ENCODE measurements at regions not wholly inside any gene's neighbourhood (a gene's known extent, or its start where the extent isn't known, plus 50 kb on each side); places are given as distances from the start of the nearest gene placed in this dataset.

DNA sequence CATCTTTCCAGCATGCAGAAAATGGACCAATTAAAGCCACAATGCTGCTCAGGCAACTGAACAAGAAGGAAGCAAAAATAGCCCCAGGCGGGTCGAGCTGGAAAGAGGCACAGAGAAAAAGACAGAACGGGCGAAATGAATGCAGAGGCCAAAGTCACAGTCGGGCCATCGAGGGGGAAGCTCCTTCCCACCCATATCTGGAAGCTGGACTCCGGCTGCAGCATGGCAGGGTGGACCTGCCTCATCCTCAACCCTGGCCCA, 58.6 kb upstream of the PRDM11 start:
- Histone ChIP-seq H3K9me3 (replicated peaks; ENCODE audit: control insufficient read depth, low read depth, low read length) (no peaks in the 10 kb centered on the region), H3K4me1 (ENCODE audit: control insufficient read depth, insufficient read depth, low read length) (peaks cover 42% of the 10 kb centered on the region), H3K27ac (ENCODE audit: low read length) (peak overlapping the region; percentile 35), H3K27me3 (ENCODE audit: control insufficient read depth, insufficient read depth, low read length) (peaks cover 2% of the 10 kb centered on the region), H3K4me3 (ENCODE audit: low read length) (no peak overlapping the region), H3K36me3 (ENCODE audit: control insufficient read depth, insufficient read depth, low read length) (no peaks in the 10 kb centered on the region)
- DNase-seq = no peak
- 61% methylated on average over 6 of the region's 7 CpGs for WGBS (ENCODE audit: insufficient coverage)

DNA sequence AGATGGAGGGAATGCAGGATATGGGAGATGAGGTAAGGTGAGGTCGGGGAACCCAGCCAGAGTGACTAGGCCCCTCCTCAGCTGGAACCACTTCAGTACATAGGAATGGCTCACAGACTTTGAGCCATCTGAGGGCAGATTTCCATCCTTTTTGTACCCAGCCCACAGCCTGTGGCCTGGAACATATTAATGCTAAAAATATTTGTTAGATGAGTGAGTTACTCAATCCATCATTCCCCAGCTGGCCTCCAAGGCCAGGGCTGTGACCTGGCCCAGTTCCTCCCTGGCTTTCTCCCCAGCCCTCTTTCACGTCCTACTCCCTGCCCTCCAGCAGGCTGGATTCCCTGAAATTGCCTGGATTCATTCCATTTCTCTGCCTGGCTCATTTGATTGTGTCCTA, 57.2 kb upstream of the PRDM11 start:
- 8% methylated on average over 1 of the region's 2 CpGs for WGBS (ENCODE audit: insufficient coverage)
- peaks cover 2% of the 10 kb centered on the region for H3K27me3 ChIP-seq (ENCODE audit: control insufficient read depth, insufficient read depth, low read length)
- peak; percentile 90 for DNase-seq
- no peaks in the 10 kb centered on the region for H3K36me3 ChIP-seq (ENCODE audit: control insufficient read depth, insufficient read depth, low read length)
- H3K27ac ChIP-seq (ENCODE audit: low read length) = no peak overlapping the region
- H3K9me3 ChIP-seq (replicated peaks; ENCODE audit: control insufficient read depth, low read depth, low read length) = no peaks in the 10 kb centered on the region
- no peak overlapping the region for H3K4me3 ChIP-seq (ENCODE audit: low read length)
- H3K4me1 ChIP-seq (ENCODE audit: control insufficient read depth, insufficient read depth, low read length) = peaks cover 41% of the 10 kb centered on the region

DNA sequence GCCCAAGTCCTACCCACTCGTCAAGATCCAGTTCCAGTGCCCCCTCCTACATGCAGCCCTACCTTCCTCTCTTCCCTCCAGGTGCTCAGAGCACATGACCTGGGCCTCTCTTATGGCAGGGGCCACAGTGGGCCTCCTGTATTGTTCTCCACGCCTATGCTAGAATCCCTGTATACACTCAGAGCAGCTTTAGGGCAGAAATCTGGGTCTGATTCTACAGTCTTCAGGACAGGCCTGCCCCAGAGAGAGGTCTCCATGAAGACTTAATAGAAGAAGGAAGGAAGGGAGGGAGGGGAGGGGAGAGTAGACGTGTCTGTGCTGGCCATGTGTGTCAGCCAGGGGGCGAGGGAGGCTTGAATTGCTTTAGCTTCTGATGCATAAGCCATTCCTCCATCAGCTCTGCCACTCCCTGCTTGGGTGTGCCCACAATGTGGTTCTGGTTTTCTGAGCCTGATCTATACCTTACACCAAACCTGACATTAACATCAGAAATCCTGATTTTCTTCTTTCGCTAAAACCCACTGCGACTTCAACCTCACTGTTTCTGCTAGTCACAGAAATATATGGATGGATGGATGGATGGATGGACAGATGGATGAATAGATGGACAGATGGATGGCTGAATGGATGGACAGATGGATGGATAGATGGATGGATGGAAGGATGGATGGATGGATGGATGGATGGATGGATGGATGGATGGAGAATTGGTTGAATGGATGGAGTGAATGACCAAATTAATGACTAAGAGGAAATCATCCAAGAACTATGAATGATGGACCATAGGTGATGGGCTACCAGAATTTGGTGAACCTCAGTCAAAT, 56.6 kb upstream of the PRDM11 start:
- Histone ChIP-seq H3K27me3 (ENCODE audit: control insufficient read depth, insufficient read depth, low read length) (peaks cover 4% of the 10 kb centered on the region), H3K4me3 (ENCODE audit: low read length) (no peak overlapping the region), H3K4me1 (ENCODE audit: control insufficient read depth, insufficient read depth, low read length) (peaks cover 41% of the 10 kb centered on the region), H3K36me3 (ENCODE audit: control insufficient read depth, insufficient read depth, low read length) (no peaks in the 10 kb centered on the region), H3K27ac (ENCODE audit: low read length) (no peak overlapping the region), H3K9me3 (replicated peaks; ENCODE audit: control insufficient read depth, low read depth, low read length) (no peaks in the 10 kb centered on the region)
- 43% methylated on average over 3 of the region's 6 CpGs for WGBS (ENCODE audit: insufficient coverage)
- DNase-seq = peak; percentile 68

DNA sequence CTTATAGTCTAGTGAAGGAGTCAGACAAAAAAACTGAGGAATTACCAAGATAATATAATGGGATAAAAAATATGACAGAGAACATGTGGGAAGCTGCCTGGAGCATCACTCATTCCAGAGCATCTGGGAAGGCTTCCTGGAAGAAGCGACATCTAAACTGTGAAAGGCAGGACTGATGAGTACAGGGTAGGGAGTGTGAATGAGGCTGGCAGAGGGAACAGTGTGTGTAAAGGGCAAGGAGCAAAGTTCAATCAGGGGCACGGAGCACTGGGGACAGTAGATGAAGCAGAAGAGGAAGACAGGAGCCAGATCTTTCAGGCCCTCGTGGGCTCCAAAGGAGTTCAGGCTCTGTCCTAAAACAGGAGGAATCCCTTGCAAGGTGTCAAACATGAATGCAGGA, 55.8 kb upstream of the PRDM11 start:
- Histone ChIP-seq H3K27me3 (ENCODE audit: control insufficient read depth, insufficient read depth, low read length) (peaks cover 11% of the 10 kb centered on the region), H3K4me1 (ENCODE audit: control insufficient read depth, insufficient read depth, low read length) (peaks cover 41% of the 10 kb centered on the region), H3K4me3 (ENCODE audit: low read length) (no peak overlapping the region), H3K27ac (ENCODE audit: low read length) (no peak overlapping the region), H3K36me3 (ENCODE audit: control insufficient read depth, insufficient read depth, low read length) (no peaks in the 10 kb centered on the region), H3K9me3 (replicated peaks; ENCODE audit: control insufficient read depth, low read depth, low read length) (no peaks in the 10 kb centered on the region)
- WGBS (ENCODE audit: insufficient coverage) = 55% methylated on average over 3 of the region's 3 CpGs
- no peak for DNase-seq

DNA sequence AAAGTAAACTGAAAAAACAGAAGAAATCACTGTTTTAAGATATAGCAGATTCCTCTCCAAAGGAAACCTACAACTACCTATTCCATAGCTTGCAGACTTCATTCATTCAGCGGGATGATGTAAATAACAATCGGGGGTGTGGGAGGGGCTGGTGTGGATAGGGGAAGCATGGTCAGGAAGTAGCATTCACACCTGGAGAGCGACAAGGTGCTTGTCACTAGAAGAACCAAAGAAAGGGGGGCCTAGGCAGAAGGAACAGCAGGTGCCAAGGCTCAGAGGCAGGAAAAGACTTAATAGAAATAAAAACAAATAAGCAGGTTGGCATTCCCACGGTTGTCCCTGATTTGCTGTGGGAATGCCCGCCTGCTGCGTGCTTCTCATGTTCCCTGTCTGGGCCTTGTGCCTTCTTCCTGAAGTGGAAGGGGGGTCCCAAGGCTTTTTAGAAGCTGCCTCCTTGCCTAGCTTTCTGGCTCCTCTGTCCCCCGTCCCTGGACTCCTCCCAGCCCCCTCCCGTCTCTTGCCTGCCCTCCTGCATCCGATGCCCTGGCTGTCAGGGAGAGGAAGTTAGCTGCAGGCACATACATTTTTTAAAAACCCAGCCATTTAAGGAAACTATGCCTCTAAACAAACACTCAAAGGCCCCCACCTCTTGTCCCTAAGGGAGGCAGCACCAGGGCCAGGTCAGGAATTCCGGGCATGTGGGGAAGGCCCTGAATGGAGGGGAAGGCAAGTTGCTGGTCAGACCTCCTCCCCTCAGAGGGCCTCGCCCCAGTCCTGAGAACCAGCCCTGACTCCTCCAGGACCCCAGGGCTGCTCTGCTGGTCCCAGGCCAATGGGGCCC, 54.7 kb upstream of the PRDM11 start:
- WGBS (ENCODE audit: insufficient coverage) = 37% methylated on average over 3 of the region's 11 CpGs

DNA sequence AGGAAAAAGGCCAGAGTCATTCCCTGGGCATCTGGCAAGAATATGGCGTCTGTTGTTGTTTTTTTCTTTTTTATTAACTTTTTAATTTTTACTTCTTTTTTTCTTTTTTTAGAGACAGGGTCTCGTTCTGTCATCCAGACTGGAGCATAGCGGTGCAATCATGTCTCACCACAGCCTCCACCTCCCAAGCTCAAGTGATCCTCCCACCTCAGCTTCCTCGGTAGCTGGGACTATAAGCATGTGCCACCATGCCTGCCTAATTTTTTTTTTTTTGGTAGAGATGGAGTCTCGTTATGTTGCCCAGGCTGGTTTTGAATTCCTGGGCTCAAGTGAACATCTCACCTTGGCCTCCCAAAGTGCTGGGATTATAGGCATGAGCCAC, 54.0 kb upstream of the PRDM11 start:
- no peaks in the 10 kb centered on the region for H3K36me3 ChIP-seq (ENCODE audit: control insufficient read depth, insufficient read depth, low read length)
- DNase-seq = no peak
- H3K27me3 ChIP-seq (ENCODE audit: control insufficient read depth, insufficient read depth, low read length) = peaks cover 14% of the 10 kb centered on the region
- peaks cover 35% of the 10 kb centered on the region for H3K4me1 ChIP-seq (ENCODE audit: control insufficient read depth, insufficient read depth, low read length)
- no peaks in the 10 kb centered on the region for H3K9me3 ChIP-seq (replicated peaks; ENCODE audit: control insufficient read depth, low read depth, low read length)
- no peak overlapping the region for H3K4me3 ChIP-seq (ENCODE audit: low read length)
- no peak overlapping the region for H3K27ac ChIP-seq (ENCODE audit: low read length)
- no CpG with 5 or more reads among the region's 5 CpGs for WGBS (ENCODE audit: insufficient coverage)

More for the DNA sequence above, 54.7 kb upstream of the PRDM11 start:
- no peak overlapping the region for H3K4me3 ChIP-seq (ENCODE audit: low read length)
- no peaks in the 10 kb centered on the region for H3K9me3 ChIP-seq (replicated peaks; ENCODE audit: control insufficient read depth, low read depth, low read length)
- H3K4me1 ChIP-seq (ENCODE audit: control insufficient read depth, insufficient read depth, low read length) = peaks cover 40% of the 10 kb centered on the region
- peaks cover 12% of the 10 kb centered on the region for H3K27me3 ChIP-seq (ENCODE audit: control insufficient read depth, insufficient read depth, low read length)
- DNase-seq = no peak
- H3K27ac ChIP-seq (ENCODE audit: low read length) = no peak overlapping the region
- H3K36me3 ChIP-seq (ENCODE audit: control insufficient read depth, insufficient read depth, low read length) = no peaks in the 10 kb centered on the region

DNA sequence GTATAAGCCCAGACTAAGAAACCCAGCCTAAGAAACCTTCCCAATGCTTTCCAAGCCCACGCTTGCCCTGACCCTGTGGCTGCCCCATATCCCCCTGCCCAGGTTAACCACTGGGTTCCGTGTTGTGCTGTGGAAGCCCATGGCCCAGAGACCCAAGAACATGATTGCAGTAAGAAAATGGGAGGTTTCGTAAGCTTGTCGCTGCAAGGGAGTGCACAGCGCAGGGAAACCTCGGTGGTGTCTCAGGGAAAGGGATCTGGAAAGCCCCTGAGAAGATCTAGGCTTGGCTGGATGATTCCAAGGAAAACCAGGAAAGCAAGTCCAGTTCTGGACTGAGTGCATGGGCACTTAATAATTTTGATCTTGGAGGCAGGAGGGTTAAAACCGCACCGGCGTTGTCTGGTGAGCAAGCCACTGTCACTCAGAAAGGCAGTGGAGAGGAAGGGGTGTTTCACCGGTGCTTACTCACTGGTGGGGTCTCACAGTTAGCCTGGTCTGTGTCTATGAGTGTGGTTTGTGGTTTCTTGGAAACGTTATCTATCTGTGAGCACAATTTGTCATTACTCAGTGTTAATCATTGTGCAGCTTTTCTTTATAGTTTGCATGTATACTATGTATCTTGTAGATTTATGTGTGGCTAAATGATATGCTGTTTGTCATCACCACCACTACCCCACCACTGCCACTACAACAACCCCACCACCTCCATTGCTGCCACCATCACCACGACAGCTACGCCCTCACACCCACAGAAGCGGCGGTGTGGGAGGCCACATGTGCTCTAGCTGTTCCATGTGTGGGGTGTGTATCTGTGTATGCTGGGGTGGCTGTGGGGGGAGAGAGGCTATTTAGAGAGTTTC, 53.3 kb upstream of the PRDM11 start:
- Histone ChIP-seq H3K27me3 (ENCODE audit: control insufficient read depth, insufficient read depth, low read length) (peaks cover 19% of the 10 kb centered on the region), H3K4me1 (ENCODE audit: control insufficient read depth, insufficient read depth, low read length) (peaks cover 29% of the 10 kb centered on the region), H3K4me3 (ENCODE audit: low read length) (no peak overlapping the region), H3K27ac (ENCODE audit: low read length) (no peak overlapping the region), H3K9me3 (replicated peaks; ENCODE audit: control insufficient read depth, low read depth, low read length) (no peaks in the 10 kb centered on the region), H3K36me3 (ENCODE audit: control insufficient read depth, insufficient read depth, low read length) (no peaks in the 10 kb centered on the region)
- 45% methylated on average over 9 of the region's 15 CpGs for WGBS (ENCODE audit: insufficient coverage)
- DNase-seq = no peak

DNA sequence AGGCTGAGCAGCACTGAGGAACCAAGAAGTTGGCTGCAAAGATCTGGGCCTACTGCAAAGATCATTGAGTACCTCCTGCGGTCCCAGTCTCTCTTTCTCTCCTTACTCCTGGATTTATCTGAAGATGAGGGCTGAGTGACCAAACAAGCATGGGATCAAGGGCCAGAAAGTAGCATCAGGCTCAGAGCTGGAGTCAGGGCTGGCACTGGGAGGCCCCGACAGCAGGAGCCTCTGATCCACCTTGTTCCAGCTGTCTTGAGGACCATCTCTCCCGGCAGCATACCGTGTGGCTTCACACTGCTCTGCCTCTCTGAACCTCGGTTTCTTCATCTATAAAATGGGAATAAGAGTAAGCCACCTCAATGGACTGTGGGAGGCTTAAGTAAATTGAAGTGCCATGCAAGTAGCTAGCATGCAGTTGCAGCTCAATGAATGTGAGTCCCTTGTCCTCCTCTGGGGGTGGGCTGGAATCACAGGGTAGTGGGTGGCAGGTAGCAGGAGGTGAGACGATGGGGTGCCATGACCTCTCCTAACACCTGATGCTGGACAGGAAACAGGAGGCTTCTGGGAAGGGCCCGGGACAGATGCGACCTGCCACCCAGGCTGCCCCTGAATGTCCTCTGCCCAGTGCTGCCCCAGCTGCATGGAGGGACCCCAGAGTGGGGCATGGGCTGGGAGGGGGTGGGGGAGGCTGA, 52.5 kb upstream of the PRDM11 start:
- Histone ChIP-seq H3K36me3 (ENCODE audit: control insufficient read depth, insufficient read depth, low read length) (no peaks in the 10 kb centered on the region), H3K4me3 (ENCODE audit: low read length) (no peak overlapping the region), H3K9me3 (replicated peaks; ENCODE audit: control insufficient read depth, low read depth, low read length) (no peaks in the 10 kb centered on the region), H3K27me3 (ENCODE audit: control insufficient read depth, insufficient read depth, low read length) (peaks cover 19% of the 10 kb centered on the region), H3K4me1 (ENCODE audit: control insufficient read depth, insufficient read depth, low read length) (peaks cover 23% of the 10 kb centered on the region), H3K27ac (ENCODE audit: low read length) (no peak overlapping the region)
- no peak for DNase-seq
- WGBS (ENCODE audit: insufficient coverage) = 77% methylated on average over 7 of the region's 8 CpGs

DNA sequence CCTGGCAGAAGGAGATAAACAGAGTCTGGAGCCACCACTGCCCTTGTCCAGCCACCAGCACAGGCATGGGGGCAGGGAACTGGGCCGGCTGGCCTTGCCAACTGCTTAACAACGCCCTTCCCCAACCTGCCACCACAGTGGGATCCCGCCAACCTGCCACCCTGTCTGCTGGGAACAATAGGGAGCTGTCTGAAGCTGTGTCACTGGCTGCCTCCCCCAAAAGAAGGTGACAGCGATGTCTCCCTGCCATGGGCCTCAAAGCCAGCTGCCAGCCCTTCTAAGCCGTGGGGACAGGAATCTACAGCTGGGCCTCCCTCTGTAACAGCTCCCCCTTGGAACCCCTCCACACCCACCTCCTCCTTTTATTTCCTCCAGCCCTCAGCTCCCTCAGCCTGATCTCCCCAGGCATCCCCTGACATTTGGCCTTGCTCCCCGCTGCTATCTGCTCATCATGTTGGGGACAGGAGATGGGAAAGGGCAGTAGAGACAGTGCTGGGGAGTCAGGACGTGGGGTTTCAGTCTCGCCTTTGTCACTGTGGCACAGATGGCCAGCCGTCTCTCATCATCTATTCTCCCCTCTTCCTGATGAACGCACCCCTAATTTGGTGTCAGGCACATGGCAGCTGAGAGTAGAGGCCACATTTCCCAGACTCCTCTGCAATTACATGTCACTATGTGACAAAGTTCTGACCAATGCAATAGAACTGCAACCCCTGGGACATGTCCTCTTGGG, 51.3 kb upstream of the PRDM11 start:
- Histone ChIP-seq H3K9me3 (replicated peaks; ENCODE audit: control insufficient read depth, low read depth, low read length) (no peaks in the 10 kb centered on the region), H3K27ac (ENCODE audit: low read length) (no peak overlapping the region), H3K36me3 (ENCODE audit: control insufficient read depth, insufficient read depth, low read length) (no peaks in the 10 kb centered on the region), H3K4me1 (ENCODE audit: control insufficient read depth, insufficient read depth, low read length) (peaks cover 15% of the 10 kb centered on the region), H3K27me3 (ENCODE audit: control insufficient read depth, insufficient read depth, low read length) (peaks cover 19% of the 10 kb centered on the region), H3K4me3 (ENCODE audit: low read length) (no peak overlapping the region)
- WGBS (ENCODE audit: insufficient coverage) = 49% methylated on average over 8 of the region's 10 CpGs
- no peak for DNase-seq
